OCI-LY3 (cell line): ENCODE measurements at regions not wholly inside any gene's neighbourhood (a gene's known extent, or its start where the extent isn't known, plus 50 kb on each side); places are given as distances from the start of the nearest gene placed in this dataset.
"Not testable (repeated sequence)": the region's sequence is repeated elsewhere in the genome, so short reads cannot be mapped to it uniquely, and the experiment has no call there.

Experiments used
- CTCF ChIP-seq: fragments of 200-600, 300-600 bp; sonication (generic); IDR thresholded peaks from 2 replicates; pipeline ENCODE4 v1.5.1; 2014; ENCODE audit warnings: antibody characterized with exemption, low read length, low read depth
- EZH2phosphoT487 ChIP-seq: fragments of 200-600 bp; shearing (Covaris generic); IDR thresholded peaks from 2 replicates; pipeline ENCODE4 v1.6.1; 2018; ENCODE audit warnings: antibody characterized with exemption, mixed run types, low read depth

DNA sequence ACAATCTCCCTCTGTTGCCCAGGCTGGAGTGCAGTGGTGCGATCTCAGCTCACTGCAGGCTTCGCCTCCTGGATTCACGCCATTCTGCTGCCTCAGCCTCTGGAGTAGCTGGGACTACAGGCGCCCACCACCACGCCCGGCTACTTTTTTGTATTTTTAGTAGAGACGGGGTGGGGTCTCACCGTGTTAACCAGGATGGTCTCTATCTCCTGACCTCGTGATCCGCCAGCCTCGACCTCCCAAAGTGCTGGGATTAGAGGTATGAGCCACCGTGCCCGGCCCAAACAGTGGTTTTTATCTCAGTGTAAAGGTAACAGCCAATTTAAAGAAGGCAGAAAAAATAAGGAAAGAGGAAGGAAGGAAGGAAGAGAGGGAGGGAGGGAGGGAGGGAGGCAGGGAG is 288.5 kb upstream of the CDH19 start:
- not testable (repeated sequence) for TF ChIP-seq CTCF, EZH2phosphoT487
